H9 (cell line): ENCODE measurements at regions not wholly inside any gene's neighbourhood (a gene's known extent, or its start where the extent isn't known, plus 50 kb on each side); places are given as distances from the start of the nearest gene placed in this dataset.
"Not testable (repeated sequence)": the region's sequence is repeated elsewhere in the genome, so short reads cannot be mapped to it uniquely, and the experiment has no call there.

Source experiments
- DNase-seq: peaks from one replicate; pipeline ENCODE4 v3.0.0-alpha.2; 2017
- H2AFZ ChIP-seq: one replicate; pipeline ENCODE4 v1.6.1; 2013; ENCODE audit warnings: mild to moderate bottlenecking, low read length, control low read depth, moderate library complexity
- H2AK5ac ChIP-seq: 2 replicates; pipeline ENCODE4 v1.6.1; 2013; ENCODE audit warnings: low read length, control low read depth, mixed read lengths; ENCODE audit not compliant: insufficient read length
- H2BK120ac ChIP-seq: one replicate; pipeline ENCODE4 v1.6.1; 2013; ENCODE audit warnings: low read depth, mild to moderate bottlenecking, low read length, control low read depth, inconsistent platforms; ENCODE audit not compliant: poor library complexity, severe bottlenecking
- H2BK12ac ChIP-seq: 2 replicates; pipeline ENCODE4 v1.6.1; 2013; ENCODE audit warnings: low read length, control low read depth, mixed read lengths, low read depth; ENCODE audit not compliant: insufficient read length
- H2BK15ac ChIP-seq: 2 replicates; pipeline ENCODE4 v1.6.1; 2013; ENCODE audit warnings: low read depth, low read length, control low read depth
- H2BK20ac ChIP-seq: one replicate; pipeline ENCODE4 v1.6.1; 2013; ENCODE audit warnings: low read depth, mild to moderate bottlenecking, low read length, control low read depth, inconsistent platforms; ENCODE audit not compliant: poor library complexity, severe bottlenecking
- H2BK5ac ChIP-seq: 2 replicates; pipeline ENCODE4 v1.6.1; 2013; ENCODE audit warnings: low read length, control low read depth, mixed read lengths; ENCODE audit not compliant: insufficient read length
- H3K14ac ChIP-seq: 2 replicates; pipeline ENCODE4 v1.6.1; 2013; ENCODE audit warnings: low read length, control low read depth; ENCODE audit not compliant: insufficient read depth
- H3K18ac ChIP-seq: 2 replicates; pipeline ENCODE4 v1.6.1; 2013; ENCODE audit warnings: low read depth, mild to moderate bottlenecking, mixed read lengths, low read length, control low read depth; ENCODE audit not compliant: insufficient read length
- H3K23ac ChIP-seq: 2 replicates; pipeline ENCODE4 v1.6.1; 2013; ENCODE audit warnings: low read length, control low read depth, mixed read lengths, low read depth; ENCODE audit not compliant: insufficient read length
- H3K23me2 ChIP-seq: 2 replicates; pipeline ENCODE4 v1.6.1; 2013; ENCODE audit warnings: low read depth, mild to moderate bottlenecking, mixed read lengths, low read length, control low read depth; ENCODE audit not compliant: insufficient read length, poor library complexity, severe bottlenecking
- H3K27ac ChIP-seq: 2 replicates; pipeline ENCODE4 v1.5.1; 2013; ENCODE audit warnings: low read length, control low read depth, mixed read lengths, low read depth; ENCODE audit not compliant: insufficient read length
- H3K27me3 ChIP-seq: 2 replicates; pipeline ENCODE4 v1.6.1; 2013; ENCODE audit warnings: low read length, control low read depth, inconsistent platforms; ENCODE audit not compliant: insufficient read depth
- H3K4ac ChIP-seq: 2 replicates; pipeline ENCODE4 v1.6.1; 2013; ENCODE audit warnings: low read depth, mild to moderate bottlenecking, control low read depth, inconsistent platforms, low read length, moderate library complexity
- H3K4me1 ChIP-seq: 2 replicates; pipeline ENCODE4 v1.6.1; 2013; ENCODE audit warnings: low read length, control low read depth, inconsistent platforms; ENCODE audit not compliant: insufficient read depth
- H3K4me2 ChIP-seq: 2 replicates; pipeline ENCODE4 v1.6.1; 2013; ENCODE audit warnings: low read length, control low read depth, mixed read lengths; ENCODE audit not compliant: insufficient read length, insufficient read depth
- H3K56ac ChIP-seq: 2 replicates; pipeline ENCODE4 v1.6.1; 2013; ENCODE audit warnings: low read depth, mild to moderate bottlenecking, mixed read lengths, low read length, control low read depth; ENCODE audit not compliant: insufficient read length
- H3K79me1 ChIP-seq: 2 replicates; pipeline ENCODE4 v1.6.1; 2013; ENCODE audit warnings: low read depth, mild to moderate bottlenecking, moderate library complexity, low read length, control low read depth, inconsistent platforms; ENCODE audit not compliant: insufficient read depth, poor library complexity, severe bottlenecking
- H3K79me2 ChIP-seq: 2 replicates; pipeline ENCODE4 v1.6.1; 2013; ENCODE audit warnings: low read length, control low read depth, inconsistent platforms; ENCODE audit not compliant: insufficient read depth
- H3K9ac ChIP-seq: 2 replicates; pipeline ENCODE4 v1.6.1; 2013; ENCODE audit warnings: low read length, control low read depth, mixed read lengths; ENCODE audit not compliant: insufficient read length; ENCODE audit errors: extremely low read depth
- H3K9me3 ChIP-seq: one replicate; pipeline ENCODE4 v1.6.1; 2013; ENCODE audit warnings: low read depth, low read length, inconsistent platforms; ENCODE audit not compliant: control insufficient read depth
- H3T11ph ChIP-seq: one replicate; pipeline ENCODE4 v1.6.1; 2013; ENCODE audit warnings: mild to moderate bottlenecking, low read length, control low read depth, inconsistent platforms
- H4K20me1 ChIP-seq: one replicate; pipeline ENCODE4 v1.6.1; 2013; ENCODE audit not compliant: control insufficient read depth, insufficient read length, insufficient read depth
- H4K5ac ChIP-seq: 2 replicates; pipeline ENCODE4 v1.6.1; 2013; ENCODE audit warnings: low read depth, mild to moderate bottlenecking, mixed read lengths, low read length, control low read depth; ENCODE audit not compliant: insufficient read length
- H4K8ac ChIP-seq: replicated peaks from 2 replicates; pipeline ENCODE4 v1.6.1; 2013; ENCODE audit warnings: low read length, control low read depth, mixed read lengths, low read depth; ENCODE audit not compliant: insufficient read length
- H4K91ac ChIP-seq: 2 replicates; pipeline ENCODE4 v1.6.1; 2013; ENCODE audit warnings: low read depth, mild to moderate bottlenecking, moderate library complexity, mixed read lengths, low read length, control low read depth; ENCODE audit not compliant: insufficient read length
- H3K27ac Mint-ChIP-seq, 3 experiments: 2 replicates in 2 of 3; 3 replicates in 1 of 3; pipeline ENCODE4 v1.8.0; 2020 to 2021; ENCODE audit warnings: mixed read lengths in 3 of 3, mild to moderate bottlenecking in 1 of 3, moderate library complexity in 1 of 3
- H3K27me3 Mint-ChIP-seq: 2 replicates; pipeline ENCODE4 v1.8.0; 2021; ENCODE audit warnings: low read depth, mild to moderate bottlenecking, moderate library complexity, mixed read lengths
- H3K36me3 Mint-ChIP-seq, 3 experiments: 2 replicates in 2 of 3; 3 replicates in 1 of 3; pipeline ENCODE4 v1.8.0; 2020 to 2021; ENCODE audit warnings: low read depth in 3 of 3, mixed read lengths in 3 of 3; ENCODE audit not compliant: insufficient read depth in 1 of 3
- H3K4me1 Mint-ChIP-seq, 2 experiments: 2 replicates each; pipeline ENCODE4 v1.8.0; 2020; ENCODE audit warnings: mixed read lengths in 2 of 2
- H3K4me3 Mint-ChIP-seq, 2 experiments: 2 replicates in 1 of 2; 3 replicates in 1 of 2; pipeline ENCODE4 v1.8.0; 2020 to 2021; ENCODE audit warnings: mild to moderate bottlenecking in 2 of 2, mixed read lengths in 2 of 2, moderate library complexity in 1 of 2
- H3K9me3 Mint-ChIP-seq, 2 experiments: 2 replicates in 1 of 2; 3 replicates in 1 of 2; pipeline ENCODE4 v1.8.0; 2020; ENCODE audit warnings: mild to moderate bottlenecking in 2 of 2, mixed read lengths in 2 of 2, moderate library complexity in 1 of 2
- CTCF ChIP-seq: fragments of 200-600 bp; sonication (generic); conservative IDR thresholded peaks from 3 replicates; pipeline ENCODE4 v1.8.0; 2021; ENCODE audit warnings: antibody characterized with exemption, mild to moderate bottlenecking
- WGBS: extraction: QIAGEN DNeasy Blood & Tissue Kit; methylation state at CpG from one replicate; pipeline ENCODE4 v1.1.7; 2013; ENCODE audit warnings: missing lambda C conversion rate, low lambda C conversion rate, mixed read lengths; ENCODE audit not compliant: insufficient read length; ENCODE audit errors: extremely low coverage; 5-methylcytosine and 5-hydroxymethylcytosine counted together

DNA sequence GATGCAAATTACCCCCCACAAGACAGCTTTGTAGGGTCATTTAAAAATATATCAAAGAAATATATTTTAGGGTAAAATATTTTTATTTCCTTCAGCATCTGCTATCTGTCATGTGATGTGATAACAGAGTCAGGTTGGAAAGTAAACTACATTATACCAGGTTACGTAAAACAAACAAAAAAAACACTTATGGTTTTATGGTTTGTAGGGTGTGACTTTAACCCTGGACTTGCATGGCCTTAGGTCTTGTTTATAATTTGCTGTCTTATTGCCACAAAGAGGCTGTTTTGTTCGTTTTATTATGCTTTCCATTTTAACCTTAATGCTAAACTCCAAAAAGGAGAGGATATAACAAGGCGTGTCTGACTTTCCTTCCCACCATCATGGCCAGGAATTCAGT lies 244.5 kb upstream of the MME start:
- H3K79me1 ChIP-seq, result no peaks in the 10 kb centered on the region
- H2BK20ac ChIP-seq, result no peak overlapping the region
- H3K9me3 ChIP-seq, result no peaks in the 10 kb centered on the region
- H3K4me1 ChIP-seq, result no peaks in the 10 kb centered on the region
- no peak overlapping the region for H3K14ac ChIP-seq
- no peak overlapping the region for H3K56ac ChIP-seq
- no peaks in the 10 kb centered on the region for H3K27me3 ChIP-seq
- H2AFZ ChIP-seq, result no peak overlapping the region
- H3K23ac ChIP-seq, result no peak overlapping the region
- Mint-ChIP-seq H3K36me3 (peaks cover 0 to 12% (median 0%) of the 10 kb centered on the region in 3 experiments; a peak in 3 of 7 replicates), H3K4me3 (no peak overlapping the region), H3K9me3 (no peaks in the 10 kb centered on the region), H3K4me1 (peaks cover 6% of the 10 kb centered on the region in 2 experiments), H3K27me3 (no peaks in the 10 kb centered on the region), H3K27ac (no peak overlapping the region)
- no peak overlapping the region for H3T11ph ChIP-seq
- DNase-seq, result no peak
- H4K5ac ChIP-seq, result no peak overlapping the region
- H4K8ac ChIP-seq, result no peak overlapping the region
- no peak overlapping the region for H3K4me2 ChIP-seq
- H3K79me2 ChIP-seq, result no peaks in the 10 kb centered on the region
- no peak overlapping the region for H2BK5ac ChIP-seq
- H3K4ac ChIP-seq, result no peak overlapping the region
- no peak overlapping the region for H3K9ac ChIP-seq
- no peak overlapping the region for H3K27ac ChIP-seq
- H2BK15ac ChIP-seq, result no peak overlapping the region
- H3K23me2 ChIP-seq, result no peaks in the 10 kb centered on the region
- H2BK12ac ChIP-seq, result no peak overlapping the region
- TF ChIP-seq CTCF, result no peak
- H3K18ac ChIP-seq, result no peak overlapping the region
- no peak overlapping the region for H2BK120ac ChIP-seq
- no peak overlapping the region for H4K91ac ChIP-seq
- H2AK5ac ChIP-seq, result no peak overlapping the region
- H4K20me1 ChIP-seq, result no peaks in the 10 kb centered on the region
- WGBS, result no CpG with 5 or more reads among the region's 3 CpGs

GRCh38 chr3:154834831-154835230 lies 245.3 kb upstream of the MME start:
- H3K4me3 Mint-ChIP-seq, H3K23ac ChIP-seq, H3K9me3 ChIP-seq, H3K4me1 Mint-ChIP-seq, H4K8ac ChIP-seq, H3T11ph ChIP-seq, H4K91ac ChIP-seq, H2BK20ac ChIP-seq, H3K18ac ChIP-seq, H3K27ac ChIP-seq, H3K27me3 ChIP-seq, H2BK120ac ChIP-seq, H3K27me3 Mint-ChIP-seq, H2BK5ac ChIP-seq, H3K4me2 ChIP-seq, H4K20me1 ChIP-seq, H3K23me2 ChIP-seq, H3K4ac ChIP-seq, H2BK12ac ChIP-seq, H3K9me3 Mint-ChIP-seq, H3K79me2 ChIP-seq, H3K56ac ChIP-seq, H2AK5ac ChIP-seq, H4K5ac ChIP-seq, H3K79me1 ChIP-seq, H3K9ac ChIP-seq, DNase-seq, H3K4me1 ChIP-seq, H2BK15ac ChIP-seq, H2AFZ ChIP-seq, H3K14ac ChIP-seq: not testable (repeated sequence)
- peak overlapping the region in 2 of 3 experiments; percentile 54 to 61; a peak in 3 of 7 replicates for H3K27ac Mint-ChIP-seq
- peaks cover 0 to 12% (median 0%) of the 10 kb centered on the region in 3 experiments; a peak in 3 of 7 replicates for H3K36me3 Mint-ChIP-seq
- WGBS, result no CpG with 5 or more reads among the region's 12 CpGs
